Mesenchymal stem cell (in vitro differentiated cells and primary cell): ENCODE measurements at regions not wholly inside any gene's neighbourhood (a gene's known extent, or its start where the extent isn't known, plus 50 kb on each side); places are given as distances from the start of the nearest gene placed in this dataset.

Experiments
- DNase-seq: peaks from one replicate; pipeline ENCODE4 v3.0.0-alpha.2; 2013
- H2AFZ ChIP-seq: one replicate; pipeline ENCODE4 v1.6.1; 2013; ENCODE audit warnings: low read depth, mild to moderate bottlenecking, control low read depth, inconsistent platforms, low read length, moderate library complexity
- H2AK5ac ChIP-seq: 2 replicates; pipeline ENCODE4 v1.6.1; 2013; ENCODE audit warnings: low read length, moderate library complexity, mild to moderate bottlenecking, inconsistent platforms; ENCODE audit not compliant: severe bottlenecking
- H2BK120ac ChIP-seq: one replicate; pipeline ENCODE4 v1.6.1; 2013; ENCODE audit warnings: low read depth, mild to moderate bottlenecking, inconsistent platforms, low read length, moderate library complexity
- H2BK12ac ChIP-seq, 2 experiments: one replicate each; pipeline ENCODE4 v1.6.1; 2013; ENCODE audit warnings: inconsistent platforms in 2 of 2, low read length in 2 of 2, mild to moderate bottlenecking in 2 of 2, moderate library complexity in 2 of 2, control low read depth in 1 of 2
- H2BK15ac ChIP-seq: one replicate; pipeline ENCODE4 v1.6.1; 2013; ENCODE audit warnings: mild to moderate bottlenecking, low read depth, inconsistent platforms; ENCODE audit not compliant: poor library complexity, severe bottlenecking
- H2BK5ac ChIP-seq: 2 replicates; pipeline ENCODE4 v1.6.1; 2013; ENCODE audit warnings: low read depth, mild to moderate bottlenecking, low read length, control low read depth, inconsistent platforms; ENCODE audit not compliant: poor library complexity, severe bottlenecking
- H3K14ac ChIP-seq, 2 experiments: one replicate each; pipeline ENCODE4 v1.6.1; 2013; ENCODE audit warnings: inconsistent platforms in 2 of 2, low read length in 2 of 2, control low read depth in 1 of 2, mild to moderate bottlenecking in 1 of 2, moderate library complexity in 1 of 2
- H3K18ac ChIP-seq, 2 experiments: one replicate each; pipeline ENCODE4 v1.6.1; 2013; ENCODE audit warnings: inconsistent platforms in 2 of 2, low read length in 2 of 2, control low read depth in 1 of 2, low read depth in 1 of 2, mild to moderate bottlenecking in 1 of 2
- H3K23ac ChIP-seq, 2 experiments: one replicate each; pipeline ENCODE4 v1.6.1; 2013; ENCODE audit warnings: inconsistent platforms in 2 of 2, low read length in 2 of 2, mild to moderate bottlenecking in 2 of 2, moderate library complexity in 2 of 2, control low read depth in 1 of 2
- H3K27ac ChIP-seq: 2 replicates; pipeline ENCODE4 v1.5.1; 2013; ENCODE audit warnings: mild to moderate bottlenecking, moderate library complexity, low read length, control low read depth, inconsistent platforms; ENCODE audit not compliant: poor library complexity, severe bottlenecking
- H3K27me3 ChIP-seq, 2 experiments: 2 replicates each; pipeline versions ENCODE4 v1.6.1 to v1.7.0; 2013; ENCODE audit warnings: low read length in 2 of 2, mild to moderate bottlenecking in 2 of 2, moderate library complexity in 2 of 2, control low read depth in 1 of 2, inconsistent platforms in 1 of 2; ENCODE audit not compliant: control insufficient read depth in 1 of 2, insufficient read depth in 1 of 2
- H3K36me3 ChIP-seq, 2 experiments: 2 replicates each; pipeline versions ENCODE4 v1.6.1 to v1.7.0; 2013; ENCODE audit warnings: low read length in 2 of 2, control low read depth in 1 of 2, inconsistent platforms in 1 of 2, low read depth in 1 of 2, mild to moderate bottlenecking in 1 of 2; ENCODE audit not compliant: insufficient read depth in 2 of 2, control insufficient read depth in 1 of 2
- H3K4ac ChIP-seq, 2 experiments: one replicate each; pipeline ENCODE4 v1.6.1; 2013; ENCODE audit warnings: inconsistent platforms in 2 of 2, low read length in 2 of 2, mild to moderate bottlenecking in 2 of 2, moderate library complexity in 2 of 2, control low read depth in 1 of 2, low read depth in 1 of 2
- H3K4me1 ChIP-seq: 2 replicates; pipeline ENCODE4 v1.6.1; 2013; ENCODE audit warnings: low read depth, low read length, control low read depth; ENCODE audit not compliant: control insufficient read depth, insufficient read depth
- H3K4me2 ChIP-seq: 2 replicates; pipeline ENCODE4 v1.6.1; 2013; ENCODE audit warnings: low read length, mild to moderate bottlenecking, inconsistent platforms; ENCODE audit not compliant: poor library complexity, severe bottlenecking
- H3K4me3 ChIP-seq, 2 experiments: 2 replicates each; pipeline versions ENCODE4 v1.5.1 to v1.7.0; 2013; ENCODE audit warnings: low read length in 2 of 2, mild to moderate bottlenecking in 2 of 2, control low read depth in 1 of 2, low read depth in 1 of 2; ENCODE audit not compliant: insufficient read depth in 1 of 2
- H3K79me1 ChIP-seq: replicated peaks from 2 replicates; pipeline ENCODE4 v1.6.1; 2013; ENCODE audit warnings: mild to moderate bottlenecking, control low read depth, low read length, inconsistent platforms; ENCODE audit not compliant: poor library complexity, severe bottlenecking
- H3K9ac ChIP-seq: 2 replicates; pipeline ENCODE4 v1.7.0; 2013; ENCODE audit warnings: mild to moderate bottlenecking, low read length, moderate library complexity
- H3K9me3 ChIP-seq: 2 replicates; pipeline ENCODE4 v1.7.0; 2013; ENCODE audit warnings: mild to moderate bottlenecking, low read length; ENCODE audit not compliant: control insufficient read depth
- H4K8ac ChIP-seq: one replicate; pipeline ENCODE4 v1.6.1; 2013; ENCODE audit warnings: inconsistent platforms, mild to moderate bottlenecking, low read length, moderate library complexity
- H4K91ac ChIP-seq: one replicate; pipeline ENCODE4 v1.6.1; 2013; ENCODE audit warnings: mild to moderate bottlenecking, low read length, inconsistent platforms
- WGBS: methylation state at CpG from one replicate; pipeline ENCODE4 v1.1.7; 2013; ENCODE audit warnings: mixed read lengths; 5-methylcytosine and 5-hydroxymethylcytosine counted together

- Histone ChIP-seq H3K4me1 (peaks cover 2% of the 10 kb centered on the region), H2AFZ (no peak overlapping the region), H3K9me3 (no peaks in the 10 kb centered on the region), H3K9ac (no peak overlapping the region), H2BK12ac (no peak overlapping the region), H3K23ac (no peak overlapping the region), H3K4ac (no peak overlapping the region), H4K91ac (no peak overlapping the region), H3K36me3 (no peaks in the 10 kb centered on the region), H3K79me1 (no peaks in the 10 kb centered on the region), H2BK15ac (no peak overlapping the region), H3K4me3 (no peak overlapping the region), H3K27ac (no peak overlapping the region), H2BK5ac (no peak overlapping the region), H2AK5ac (no peak overlapping the region), H3K27me3 (no peaks in the 10 kb centered on the region), H2BK120ac (no peak overlapping the region), H4K8ac (no peak overlapping the region), H3K18ac (no peak overlapping the region), H3K14ac (no peak overlapping the region), H3K4me2 (no peak overlapping the region)
- WGBS: 90% methylated on average over 3 of the region's 5 CpGs
- DNase-seq: no peak
Measured at GRCh38 chr13:21796066-21796465, 125.2 kb downstream of the FGF9 start.

- Histone ChIP-seq H3K27me3 (no peaks in the 10 kb centered on the region), H2AFZ (no peak overlapping the region), H3K36me3 (no peaks in the 10 kb centered on the region), H2BK15ac (no peak overlapping the region), H2BK120ac (no peak overlapping the region), H3K27ac (no peak overlapping the region), H3K4ac (no peak overlapping the region), H3K23ac (no peak overlapping the region), H3K4me3 (no peak overlapping the region), H3K4me2 (no peak overlapping the region), H3K4me1 (peaks cover 2% of the 10 kb centered on the region), H4K8ac (no peak overlapping the region), H3K79me1 (no peaks in the 10 kb centered on the region), H4K91ac (no peak overlapping the region), H2BK5ac (no peak overlapping the region), H3K14ac (no peak overlapping the region), H2BK12ac (no peak overlapping the region), H3K18ac (peak overlapping the region in 1 of 2 experiments; percentile 34), H2AK5ac (no peak overlapping the region), H3K9ac (no peak overlapping the region), H3K9me3 (no peaks in the 10 kb centered on the region)
- WGBS: 66% methylated on average over 6 of the region's 11 CpGs
- DNase-seq: no peak
Measured at GRCh38 chr13:21796775-21797514, 126.1 kb downstream of the FGF9 start.

- no peak overlapping the region for H3K14ac ChIP-seq
- H3K9me3 ChIP-seq: no peaks in the 10 kb centered on the region
- H3K9ac ChIP-seq: no peak overlapping the region
- no peaks in the 10 kb centered on the region for H3K79me1 ChIP-seq
- no peak overlapping the region for H4K8ac ChIP-seq
- H2AK5ac ChIP-seq: no peak overlapping the region
- H2BK15ac ChIP-seq: no peak overlapping the region
- H3K4me3 ChIP-seq: no peak overlapping the region
- H3K4ac ChIP-seq: no peak overlapping the region
- 80% methylated on average over 4 of the region's 4 CpGs for WGBS
- no peak overlapping the region for H2BK12ac ChIP-seq
- no peak overlapping the region for H2BK120ac ChIP-seq
- no peak overlapping the region for H2BK5ac ChIP-seq
- no peak overlapping the region for H2AFZ ChIP-seq
- no peaks in the 10 kb centered on the region for H3K36me3 ChIP-seq
- no peak for DNase-seq
- no peaks in the 10 kb centered on the region for H3K27me3 ChIP-seq
- no peak overlapping the region for H4K91ac ChIP-seq
- no peak overlapping the region for H3K27ac ChIP-seq
- peaks cover 2% of the 10 kb centered on the region for H3K4me1 ChIP-seq
- no peak overlapping the region for H3K23ac ChIP-seq
- no peak overlapping the region for H3K18ac ChIP-seq
- H3K4me2 ChIP-seq: no peak overlapping the region
Measured at GRCh38 chr13:21797736-21798135, 126.9 kb downstream of the FGF9 start.

- no peak overlapping the region for H3K9ac ChIP-seq
- H2BK5ac ChIP-seq: no peak overlapping the region
- H3K4me2 ChIP-seq: no peak overlapping the region
- no peak for DNase-seq
- H3K18ac ChIP-seq: no peak overlapping the region
- no peak overlapping the region for H3K4me3 ChIP-seq
- no peak overlapping the region for H2AK5ac ChIP-seq
- H3K36me3 ChIP-seq: no peaks in the 10 kb centered on the region
- H4K91ac ChIP-seq: no peak overlapping the region
- no peak overlapping the region for H2BK120ac ChIP-seq
- H2BK12ac ChIP-seq: no peak overlapping the region
- no peak overlapping the region for H4K8ac ChIP-seq
- no peaks in the 10 kb centered on the region for H3K79me1 ChIP-seq
- H2BK15ac ChIP-seq: no peak overlapping the region
- peaks cover 2% of the 10 kb centered on the region for H3K4me1 ChIP-seq
- no peak overlapping the region for H3K27ac ChIP-seq
- no peak overlapping the region for H2AFZ ChIP-seq
- H3K9me3 ChIP-seq: no peaks in the 10 kb centered on the region
- 52% methylated on average over 3 of the region's 3 CpGs for WGBS
- no peak overlapping the region for H3K4ac ChIP-seq
- no peak overlapping the region for H3K14ac ChIP-seq
- H3K27me3 ChIP-seq: no peaks in the 10 kb centered on the region
- no peak overlapping the region for H3K23ac ChIP-seq
Measured at GRCh38 chr13:21798181-21798580, 127.3 kb downstream of the FGF9 start.
